ENCODE measurements at regions not wholly inside any gene's neighbourhood (a gene's known extent, or its start where the extent isn't known, plus 50 kb on each side); places are given as distances from the start of the nearest gene placed in this dataset.

DNA sequence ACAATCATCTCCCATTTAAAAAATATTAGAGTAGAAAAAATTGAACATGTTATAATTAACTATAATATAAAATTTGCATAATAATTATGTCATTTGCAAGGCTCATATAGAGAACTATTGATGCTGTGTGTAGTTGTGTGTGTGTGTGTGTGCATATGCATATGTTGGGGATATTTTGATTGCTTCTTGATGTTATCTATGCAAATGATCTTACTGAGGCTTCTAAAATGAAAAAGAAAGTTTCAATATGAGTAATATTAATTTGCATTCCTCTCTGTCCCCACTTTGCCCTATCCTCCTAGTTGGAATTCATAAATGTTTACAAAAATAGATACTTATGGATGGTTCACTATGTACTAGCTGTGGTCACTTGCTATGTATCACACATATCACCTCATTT is 523.3 kb downstream of the TRIB2 start:
- Histone ChIP-seq H2BK5ac (ENCODE audit: low read length) (no peak overlapping the region), H3K27me3 (ENCODE audit: control insufficient read depth in 3 of 3, insufficient read depth in 3 of 3, low read depth in 1 of 3, low read length in 3 of 3) (no peaks in the 10 kb centered on the region), H2BK15ac (ENCODE audit: low read length) (no peak overlapping the region), H3K4me3 (ENCODE audit: low read length in 2 of 2) (no peak overlapping the region), H3K36me3 (replicated peaks in 1 of 2; ENCODE audit: control insufficient read depth in 2 of 2, insufficient read depth in 2 of 2, low read length in 2 of 2) (no peaks in the 10 kb centered on the region), H2BK12ac (ENCODE audit: low read length) (no peak overlapping the region), H2BK120ac (ENCODE audit: low read depth, low read length) (no peak overlapping the region), H3K79me1 (ENCODE audit: low read depth, low read length) (no peaks in the 10 kb centered on the region), H2AK5ac (ENCODE audit: low read depth, low read length) (no peak overlapping the region), H4K8ac (ENCODE audit: low read depth, low read length) (no peak overlapping the region), H3K9ac (ENCODE audit: low read depth, low read length, poor library complexity) (no peak overlapping the region), H3K23ac (ENCODE audit: low read depth, low read length, poor library complexity) (no peak overlapping the region), H3K4ac (ENCODE audit: low read length) (no peak overlapping the region), H3K14ac (ENCODE audit: low read length) (no peak overlapping the region), H2AFZ (ENCODE audit: low read length) (no peak overlapping the region), H4K91ac (ENCODE audit: low read depth, low read length, poor library complexity) (no peak overlapping the region), H3K9me3 (replicated peaks in 1 of 2; ENCODE audit: control insufficient read depth in 2 of 2, insufficient read depth in 1 of 2, low read depth in 1 of 2, low read length in 2 of 2) (no peaks in the 10 kb centered on the region), H3K4me1 (ENCODE audit: control insufficient read depth in 2 of 2, insufficient read depth in 1 of 2, low read depth in 1 of 2, low read length in 2 of 2) (no peaks in the 10 kb centered on the region), H3K4me2 (ENCODE audit: insufficient read depth, low read length, poor library complexity, severe bottlenecking) (no peak overlapping the region), H3K18ac (ENCODE audit: low read length) (no peak overlapping the region), H3K27ac (replicated peaks; ENCODE audit: low read length) (no peak overlapping the region)
- no peak for DNase-seq (ENCODE audit: low spot score)

- no peak overlapping the region for H4K91ac ChIP-seq (ENCODE audit: low read depth, low read length, poor library complexity)
- no peak overlapping the region for H2BK15ac ChIP-seq (ENCODE audit: low read length)
- no CpG with 5 or more reads among the region's 11 CpGs for WGBS, 2 donors (ENCODE audit: extremely low coverage in 2 of 2, insufficient read length in 2 of 2, insufficient replicate concordance in 1 of 2)
- H3K27ac ChIP-seq (replicated peaks; ENCODE audit: low read length) = no peak overlapping the region
- no peaks in the 10 kb centered on the region for H3K36me3 ChIP-seq (replicated peaks in 1 of 2; ENCODE audit: control insufficient read depth in 2 of 2, insufficient read depth in 2 of 2, low read length in 2 of 2)
- no peak overlapping the region for H3K23ac ChIP-seq (ENCODE audit: low read depth, low read length, poor library complexity)
- no peak overlapping the region for H2AFZ ChIP-seq (ENCODE audit: low read length)
- H2AK5ac ChIP-seq (ENCODE audit: low read depth, low read length) = no peak overlapping the region
- H3K4ac ChIP-seq (ENCODE audit: low read length) = no peak overlapping the region
- H3K14ac ChIP-seq (ENCODE audit: low read length) = no peak overlapping the region
- no peak overlapping the region for H3K18ac ChIP-seq (ENCODE audit: low read length)
- H2BK5ac ChIP-seq (ENCODE audit: low read length) = no peak overlapping the region
- no peaks in the 10 kb centered on the region for H3K27me3 ChIP-seq (ENCODE audit: control insufficient read depth in 3 of 3, insufficient read depth in 3 of 3, low read depth in 1 of 3, low read length in 3 of 3)
- no peaks in the 10 kb centered on the region for H3K79me1 ChIP-seq (ENCODE audit: low read depth, low read length)
- no peak overlapping the region for H2BK12ac ChIP-seq (ENCODE audit: low read length)
- no peak overlapping the region for H3K4me2 ChIP-seq (ENCODE audit: insufficient read depth, low read length, poor library complexity, severe bottlenecking)
- no peak overlapping the region for H4K8ac ChIP-seq (ENCODE audit: low read depth, low read length)
- H2BK120ac ChIP-seq (ENCODE audit: low read depth, low read length) = no peak overlapping the region
- no peak overlapping the region for H3K9ac ChIP-seq (ENCODE audit: low read depth, low read length, poor library complexity)
- no peak for DNase-seq (ENCODE audit: low spot score)
- H3K4me1 ChIP-seq (ENCODE audit: control insufficient read depth in 2 of 2, insufficient read depth in 1 of 2, low read depth in 1 of 2, low read length in 2 of 2) = no peaks in the 10 kb centered on the region
- no peak overlapping the region for H3K4me3 ChIP-seq (ENCODE audit: low read length in 2 of 2)
- no peaks in the 10 kb centered on the region for H3K9me3 ChIP-seq (replicated peaks in 1 of 2; ENCODE audit: control insufficient read depth in 2 of 2, insufficient read depth in 1 of 2, low read depth in 1 of 2, low read length in 2 of 2)
Observed at GRCh38 chr2:13240789-13241487, 524.2 kb downstream of the TRIB2 start.

GRCh38 chr2:13252615-13253014 is 535.9 kb downstream of the TRIB2 start:
- no peak overlapping the region for H3K4me3 ChIP-seq (ENCODE audit: low read length in 2 of 2)
- no peak for DNase-seq (ENCODE audit: low spot score)
- H2BK15ac ChIP-seq (ENCODE audit: low read length) = no peak overlapping the region
- no peak overlapping the region for H3K4me2 ChIP-seq (ENCODE audit: insufficient read depth, low read length, poor library complexity, severe bottlenecking)
- H2AK5ac ChIP-seq (ENCODE audit: low read depth, low read length) = no peak overlapping the region
- no peak overlapping the region for H4K8ac ChIP-seq (ENCODE audit: low read depth, low read length)
- H3K9ac ChIP-seq (ENCODE audit: low read depth, low read length, poor library complexity) = no peak overlapping the region
- no peak overlapping the region for H3K4ac ChIP-seq (ENCODE audit: low read length)
- no peak overlapping the region for H2BK12ac ChIP-seq (ENCODE audit: low read length)
- H3K9me3 ChIP-seq (replicated peaks in 1 of 2; ENCODE audit: control insufficient read depth in 2 of 2, insufficient read depth in 1 of 2, low read depth in 1 of 2, low read length in 2 of 2) = no peaks in the 10 kb centered on the region
- H2BK120ac ChIP-seq (ENCODE audit: low read depth, low read length) = no peak overlapping the region
- no peaks in the 10 kb centered on the region for H3K27me3 ChIP-seq (ENCODE audit: control insufficient read depth in 3 of 3, insufficient read depth in 3 of 3, low read depth in 1 of 3, low read length in 3 of 3)
- no peaks in the 10 kb centered on the region for H3K36me3 ChIP-seq (replicated peaks in 1 of 2; ENCODE audit: control insufficient read depth in 2 of 2, insufficient read depth in 2 of 2, low read length in 2 of 2)
- no peak overlapping the region for H4K91ac ChIP-seq (ENCODE audit: low read depth, low read length, poor library complexity)
- H3K4me1 ChIP-seq (ENCODE audit: control insufficient read depth in 2 of 2, insufficient read depth in 1 of 2, low read depth in 1 of 2, low read length in 2 of 2) = no peaks in the 10 kb centered on the region
- H2BK5ac ChIP-seq (ENCODE audit: low read length) = no peak overlapping the region
- H3K79me1 ChIP-seq (ENCODE audit: low read depth, low read length) = no peaks in the 10 kb centered on the region
- H3K18ac ChIP-seq (ENCODE audit: low read length) = no peak overlapping the region
- no peak overlapping the region for H3K23ac ChIP-seq (ENCODE audit: low read depth, low read length, poor library complexity)
- no CpG with 5 or more reads among the region's 4 CpGs for WGBS, 2 donors (ENCODE audit: extremely low coverage in 2 of 2, insufficient read length in 2 of 2, insufficient replicate concordance in 1 of 2)
- no peak overlapping the region for H2AFZ ChIP-seq (ENCODE audit: low read length)
- no peak overlapping the region for H3K14ac ChIP-seq (ENCODE audit: low read length)
- no peak overlapping the region for H3K27ac ChIP-seq (replicated peaks; ENCODE audit: low read length)

GRCh38 chr2:13255485-13255884 is 538.7 kb downstream of the TRIB2 start:
- no peak overlapping the region for H2BK5ac ChIP-seq (ENCODE audit: low read length)
- no peaks in the 10 kb centered on the region for H3K36me3 ChIP-seq (replicated peaks in 1 of 2; ENCODE audit: control insufficient read depth in 2 of 2, insufficient read depth in 2 of 2, low read length in 2 of 2)
- H2BK120ac ChIP-seq (ENCODE audit: low read depth, low read length) = no peak overlapping the region
- no peak overlapping the region for H3K14ac ChIP-seq (ENCODE audit: low read length)
- no peaks in the 10 kb centered on the region for H3K79me1 ChIP-seq (ENCODE audit: low read depth, low read length)
- no peak overlapping the region for H3K4ac ChIP-seq (ENCODE audit: low read length)
- H3K4me2 ChIP-seq (ENCODE audit: insufficient read depth, low read length, poor library complexity, severe bottlenecking) = no peak overlapping the region
- H3K4me1 ChIP-seq (ENCODE audit: control insufficient read depth in 2 of 2, insufficient read depth in 1 of 2, low read depth in 1 of 2, low read length in 2 of 2) = no peaks in the 10 kb centered on the region
- no CpG with 5 or more reads among the region's 1 CpG for WGBS, 2 donors (ENCODE audit: extremely low coverage in 2 of 2, insufficient read length in 2 of 2, insufficient replicate concordance in 1 of 2)
- no peak overlapping the region for H4K91ac ChIP-seq (ENCODE audit: low read depth, low read length, poor library complexity)
- no peaks in the 10 kb centered on the region for H3K27me3 ChIP-seq (ENCODE audit: control insufficient read depth in 3 of 3, insufficient read depth in 3 of 3, low read depth in 1 of 3, low read length in 3 of 3)
- H3K23ac ChIP-seq (ENCODE audit: low read depth, low read length, poor library complexity) = no peak overlapping the region
- no peak overlapping the region for H3K9ac ChIP-seq (ENCODE audit: low read depth, low read length, poor library complexity)
- H2BK15ac ChIP-seq (ENCODE audit: low read length) = no peak overlapping the region
- no peak overlapping the region for H4K8ac ChIP-seq (ENCODE audit: low read depth, low read length)
- no peak overlapping the region for H2BK12ac ChIP-seq (ENCODE audit: low read length)
- H3K18ac ChIP-seq (ENCODE audit: low read length) = no peak overlapping the region
- no peak overlapping the region for H2AFZ ChIP-seq (ENCODE audit: low read length)
- no peak overlapping the region for H3K4me3 ChIP-seq (ENCODE audit: low read length in 2 of 2)
- H3K9me3 ChIP-seq (replicated peaks in 1 of 2; ENCODE audit: control insufficient read depth in 2 of 2, insufficient read depth in 1 of 2, low read depth in 1 of 2, low read length in 2 of 2) = no peaks in the 10 kb centered on the region
- no peak overlapping the region for H3K27ac ChIP-seq (replicated peaks; ENCODE audit: low read length)
- DNase-seq (ENCODE audit: low spot score) = no peak
- no peak overlapping the region for H2AK5ac ChIP-seq (ENCODE audit: low read depth, low read length)

All from neuronal stem cell (in vitro differentiated cells).